GM12864 (cell line): ENCODE measurements at regions not wholly inside any gene's neighbourhood (a gene's known extent, or its start where the extent isn't known, plus 50 kb on each side); places are given as distances from the start of the nearest gene placed in this dataset.

Source experiments
- DNase-seq: peaks from one replicate; pipeline ENCODE4 v3.0.0-alpha.2; 2011; ENCODE audit warnings: low read depth
- H3K4me3 ChIP-seq: 2 replicates; pipeline ENCODE4 v1.5.1; 2011; ENCODE audit warnings: mild to moderate bottlenecking, low read depth, low read length, control low read depth
- CTCF ChIP-seq: IDR thresholded peaks from 2 replicates; pipeline ENCODE4 v1.5.1; 2011; ENCODE audit warnings: low read depth, mild to moderate bottlenecking, moderate library complexity, low read length, control low read depth, inconsistent platforms; ENCODE audit errors: missing control alignments

- no peak for TF ChIP-seq CTCF
- no peak for DNase-seq
These were observed 207.6 kb upstream of the GHITM start for GRCh38 chr10:83931669-83932068.

GRCh38 chr10:83932245-83932644 is 207.1 kb upstream of the GHITM start:
- no peak for TF ChIP-seq CTCF
- no peak for DNase-seq
- H3K4me3 ChIP-seq: no peak overlapping the region

More at GRCh38 chr10:83931669-83932068, 207.6 kb upstream of the GHITM start:
- H3K4me3 ChIP-seq: no peak overlapping the region

GRCh38 chr10:83934062-83934461 is 205.2 kb upstream of the GHITM start:
- no peak for DNase-seq
- no peak for TF ChIP-seq CTCF
- H3K4me3 ChIP-seq: no peak overlapping the region

GRCh38 chr10:83934641-83935338 is 204.5 kb upstream of the GHITM start:
- no peak for TF ChIP-seq CTCF
- no peak overlapping the region for H3K4me3 ChIP-seq
- DNase-seq: no peak

- no peak overlapping the region for H3K4me3 ChIP-seq
- no peak for TF ChIP-seq CTCF
- DNase-seq: no peak
These were observed 204.0 kb upstream of the GHITM start for GRCh38 chr10:83935339-83935736.

- no peak for TF ChIP-seq CTCF
- no peak overlapping the region for H3K4me3 ChIP-seq
These were observed 203.4 kb upstream of the GHITM start for GRCh38 chr10:83935911-83936310.

GRCh38 chr10:83937161-83937560 is 202.1 kb upstream of the GHITM start:
- no peak overlapping the region for H3K4me3 ChIP-seq
- TF ChIP-seq CTCF: no peak
- no peak for DNase-seq

More at GRCh38 chr10:83935911-83936310, 203.4 kb upstream of the GHITM start:
- DNase-seq: no peak
